Islet of Langerhans (tissue), 1 donor: ENCODE measurements at regions not wholly inside any gene's neighbourhood (a gene's known extent, or its start where the extent isn't known, plus 50 kb on each side); places are given as distances from the start of the nearest gene placed in this dataset.
"Not testable (repeated sequence)": the region's sequence is repeated elsewhere in the genome, so short reads cannot be mapped to it uniquely, and the experiment has no call there.

Experiments used
- FAIRE-seq: peaks from one replicate; lab custom pipeline; 2011; peaks lifted over from hg19 to GRCh38; lab: Jason Lieb, UNC

DNA sequence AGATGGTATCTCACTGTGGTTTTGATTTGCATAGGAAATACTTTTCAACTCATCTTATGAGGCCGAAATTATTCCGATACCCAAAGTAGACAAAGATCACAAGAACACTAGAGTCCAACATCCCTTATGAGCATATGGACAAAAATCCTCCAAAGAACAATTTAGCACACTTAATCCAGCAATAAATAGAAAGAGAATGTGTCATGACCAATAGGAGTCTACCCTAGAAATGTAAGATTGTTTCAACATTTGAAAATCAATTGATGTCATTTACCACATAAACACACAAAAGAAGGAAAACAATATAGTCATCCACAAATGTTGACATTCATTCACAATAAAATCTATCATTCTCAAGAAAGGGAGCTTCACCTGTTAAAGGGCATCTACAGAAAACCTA lies 307.8 kb upstream of the SMIM21 start:
- FAIRE-seq = no peak

GRCh38 chr18:75730249-75730648 lies 302.7 kb upstream of the SMIM21 start:
- no peak for FAIRE-seq

GRCh38 chr18:75728621-75729020 lies 301.1 kb upstream of the SMIM21 start:
- FAIRE-seq = no peak

GRCh38 chr18:75727456-75727855 lies 300.0 kb upstream of the SMIM21 start:
- FAIRE-seq = no peak

GRCh38 chr18:75723521-75724340 lies 296.2 kb upstream of the SMIM21 start:
- no peak for FAIRE-seq

DNA sequence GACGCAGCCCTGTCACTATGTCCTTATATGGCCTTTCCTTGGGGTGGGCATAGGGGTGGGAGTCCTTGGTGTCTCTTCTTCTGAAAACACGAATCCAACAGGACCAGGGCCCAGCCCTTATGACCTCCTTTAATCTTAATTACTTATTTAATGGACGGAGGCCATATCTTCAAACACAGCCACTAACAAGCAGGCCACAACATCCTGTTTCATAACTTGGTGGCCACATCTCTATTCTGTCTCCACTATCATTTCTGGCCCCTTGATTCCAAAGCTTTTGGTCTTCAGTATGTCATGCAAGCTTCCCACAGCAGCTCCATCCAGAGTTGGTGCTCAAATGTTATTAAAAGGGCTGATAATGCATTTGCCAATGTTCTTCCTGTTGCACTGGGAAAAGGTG lies 287.3 kb upstream of the SMIM21 start:
- FAIRE-seq = no peak

GRCh38 chr18:75712124-75712867 lies 284.8 kb upstream of the SMIM21 start:
- not testable (repeated sequence) for FAIRE-seq

DNA sequence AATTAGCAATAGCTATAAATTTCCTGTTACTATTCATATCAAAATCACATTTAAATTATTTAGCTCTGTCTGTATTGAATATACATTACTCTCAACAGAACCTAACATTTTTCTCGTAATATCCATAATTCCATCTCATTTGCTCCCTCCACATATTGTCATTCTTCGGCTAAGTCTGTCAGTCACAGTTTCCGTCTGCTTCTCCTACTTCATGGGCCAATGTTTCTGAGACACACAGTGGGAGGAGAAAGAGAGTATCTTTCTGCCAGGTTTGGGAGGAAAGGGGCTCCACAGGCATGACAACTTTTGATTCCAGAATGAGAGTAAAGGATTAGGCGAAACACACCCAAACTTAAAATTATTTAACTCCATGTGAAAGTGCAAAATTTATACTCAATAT lies 273.1 kb upstream of the SMIM21 start:
- FAIRE-seq = no peak

GRCh38 chr18:75698861-75699260 lies 271.4 kb upstream of the SMIM21 start:
- no peak for FAIRE-seq

- no peak for FAIRE-seq
Observed at GRCh38 chr18:75697493-75697892, 270.0 kb upstream of the SMIM21 start.

GRCh38 chr18:75696391-75696790 lies 268.9 kb upstream of the SMIM21 start:
- no peak for FAIRE-seq

DNA sequence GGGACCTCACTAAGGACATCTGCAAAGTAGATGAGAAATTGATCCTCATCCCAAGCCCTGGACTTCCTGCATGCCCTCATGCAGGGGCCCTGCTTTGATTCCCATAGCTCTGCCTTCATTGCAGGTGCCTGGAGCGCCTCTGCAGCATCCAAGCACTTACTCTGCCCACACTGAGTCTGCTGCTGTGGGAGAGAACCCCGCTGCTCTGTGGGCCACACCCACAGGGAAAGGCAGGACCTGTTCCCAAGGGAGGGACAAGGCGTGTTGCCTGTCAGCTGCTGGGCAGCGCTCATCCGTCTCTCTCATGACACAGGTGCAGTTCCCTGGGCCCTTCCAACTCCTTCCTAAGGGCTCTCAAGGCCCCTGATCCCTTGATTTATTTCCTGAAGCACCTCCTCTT lies 266.8 kb upstream of the SMIM21 start:
- no peak for FAIRE-seq

DNA sequence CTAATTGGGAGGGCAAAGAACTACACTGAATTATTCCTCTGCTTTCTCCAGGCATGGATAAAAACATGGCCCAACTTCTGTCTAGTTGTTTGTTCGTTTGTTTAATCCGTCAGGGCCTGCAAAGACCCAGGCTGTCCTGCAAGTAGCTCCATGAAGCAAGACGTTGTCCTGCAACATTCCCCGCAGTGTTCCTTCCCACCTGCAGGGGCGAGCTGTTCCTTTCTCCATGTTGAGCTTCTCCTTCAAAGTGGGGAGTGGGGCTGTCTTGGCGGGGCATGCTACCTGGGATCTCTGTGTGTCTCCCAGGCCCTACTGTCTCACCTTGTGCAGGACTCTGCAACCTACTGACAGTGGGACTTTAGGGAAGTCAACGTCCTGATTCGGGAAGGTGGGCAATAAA lies 264.0 kb upstream of the SMIM21 start:
- FAIRE-seq = no peak

DNA sequence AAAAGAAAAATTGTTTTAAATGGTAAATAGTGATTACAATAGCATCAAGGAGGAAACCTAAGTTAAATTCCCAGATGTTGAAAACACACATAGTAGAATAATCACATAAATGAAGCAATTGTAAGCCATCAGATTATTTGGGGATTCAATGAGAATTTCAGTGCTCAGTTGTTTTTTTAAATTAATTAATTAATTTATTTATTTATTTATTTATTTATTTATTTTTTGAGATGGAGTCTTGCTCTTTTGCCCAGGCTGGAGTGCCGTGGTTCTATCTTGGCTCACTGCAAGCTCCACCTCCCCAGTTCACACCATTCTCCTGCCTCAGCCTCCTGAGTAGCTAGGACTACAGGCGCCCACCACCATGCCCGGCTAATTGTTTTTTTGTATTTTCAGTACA lies 262.8 kb upstream of the SMIM21 start:
- FAIRE-seq = not testable (repeated sequence)

- FAIRE-seq = no peak
Observed at GRCh38 chr18:75687626-75688025, 260.1 kb upstream of the SMIM21 start.

DNA sequence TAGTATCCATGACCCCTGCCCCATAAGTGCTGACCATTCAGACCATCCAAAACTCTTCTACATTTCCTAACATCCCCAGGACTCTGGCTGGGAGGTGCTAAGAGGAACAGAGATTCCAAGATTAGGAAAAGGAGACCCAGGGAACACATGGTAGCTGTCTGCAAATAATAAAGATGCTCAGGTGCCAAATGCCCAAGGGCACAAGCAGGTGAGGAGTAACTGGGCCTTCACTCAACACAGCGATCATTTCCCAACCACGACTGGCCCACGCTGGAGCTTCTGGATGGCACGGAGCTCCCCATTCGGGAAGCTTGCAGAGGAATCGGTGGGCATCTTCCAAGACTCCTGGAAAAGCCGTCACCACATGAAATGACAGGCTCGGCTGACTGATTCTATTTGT lies 255.9 kb upstream of the SMIM21 start:
- FAIRE-seq = no peak

DNA sequence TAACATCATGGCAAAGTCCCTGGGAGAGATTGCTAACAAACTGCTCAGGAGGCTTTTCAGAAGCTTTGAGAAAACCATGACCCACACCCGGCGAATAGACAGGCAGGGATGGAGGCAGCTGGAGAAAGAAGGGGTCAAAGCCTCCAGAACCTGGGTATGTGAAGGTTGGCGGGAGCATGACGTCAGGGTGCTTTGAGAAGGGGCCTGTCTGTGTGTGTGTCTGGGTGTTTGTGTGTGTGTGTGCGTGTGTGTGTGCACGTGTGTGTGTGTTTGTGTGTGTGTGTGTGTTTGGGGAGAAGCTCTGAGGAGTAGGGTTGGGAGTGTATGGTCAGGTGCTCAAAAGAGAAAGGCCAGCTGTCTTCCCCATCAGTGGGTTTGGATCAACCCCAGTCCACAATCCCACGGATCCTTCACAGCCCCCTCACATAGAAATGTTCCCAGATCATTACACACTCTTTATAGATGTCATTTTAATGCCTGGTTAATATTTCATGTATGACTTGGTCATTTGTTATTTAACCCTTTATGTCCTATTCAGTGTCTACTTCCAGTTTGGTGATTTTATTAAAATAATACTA lies 254.1 kb upstream of the SMIM21 start:
- no peak for FAIRE-seq

DNA sequence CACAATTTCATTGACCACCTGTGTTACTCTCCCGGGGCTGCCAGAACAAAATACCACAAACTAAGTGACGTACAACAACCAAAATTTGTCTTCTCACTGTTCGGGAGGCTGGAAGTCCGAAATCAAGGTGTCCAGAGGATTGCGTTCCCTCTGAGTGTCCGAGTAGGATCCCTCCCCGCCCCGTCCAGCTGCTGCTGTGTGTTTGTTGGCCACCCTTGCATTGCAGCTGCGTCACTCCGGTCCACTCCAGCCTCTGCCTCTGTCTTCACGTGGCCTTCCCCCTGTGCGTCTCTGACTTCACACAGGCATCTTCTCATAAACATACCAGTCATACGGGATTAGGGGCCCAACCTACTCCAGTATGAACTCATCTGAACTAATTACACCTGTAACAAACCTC lies 251.8 kb upstream of the SMIM21 start:
- no peak for FAIRE-seq

- peak; percentile 87 for FAIRE-seq
Observed at GRCh38 chr18:75678627-75679026, 251.1 kb upstream of the SMIM21 start.

- FAIRE-seq = no peak
Observed at GRCh38 chr18:75677696-75678455, 250.4 kb upstream of the SMIM21 start.

- no peak for FAIRE-seq
Observed at GRCh38 chr18:75660932-75661331, 233.4 kb upstream of the SMIM21 start.

DNA sequence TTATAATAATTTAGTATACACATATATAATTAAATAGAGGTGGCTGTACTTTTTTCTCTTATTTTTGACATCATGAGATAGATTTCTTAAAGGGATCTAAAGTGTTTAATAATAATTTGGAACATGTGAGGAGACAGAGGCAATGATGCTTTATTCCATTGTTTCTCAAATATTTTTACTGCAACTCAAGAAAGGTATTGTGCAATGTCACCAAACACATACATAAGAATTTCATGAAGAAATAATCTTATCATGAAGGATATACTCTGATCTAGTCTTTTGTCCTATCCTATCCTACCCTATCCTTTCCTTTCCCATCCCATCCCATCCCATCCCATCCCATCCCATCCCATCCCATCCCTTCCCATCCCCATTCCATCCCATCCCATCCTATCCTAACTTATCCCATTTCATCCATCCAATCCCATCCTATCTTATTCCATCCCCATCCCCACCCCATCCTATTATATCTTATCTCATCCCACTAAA lies 232.1 kb upstream of the SMIM21 start:
- FAIRE-seq = no peak
